Neural progenitor cell (in vitro differentiated cells): ENCODE measurements at regions not wholly inside any gene's neighbourhood (a gene's known extent, or its start where the extent isn't known, plus 50 kb on each side); places are given as distances from the start of the nearest gene placed in this dataset.

Source experiments
- DNase-seq: peaks from one replicate; pipeline ENCODE4 v3.0.0-alpha.2; 2016; ENCODE audit warnings: low spot score
- H2AFZ ChIP-seq: fragments of 200-600 bp; sonication (generic); replicated peaks from 2 replicates; pipeline ENCODE4 v1.6.1; 2016; ENCODE audit warnings: antibody characterized with exemption
- H3F3A ChIP-seq: fragments of 200-600 bp; sonication (generic); 2 replicates; pipeline ENCODE4 v1.6.1; 2016; ENCODE audit warnings: antibody characterized with exemption, low read depth
- H3K27ac ChIP-seq: fragments of 200-600 bp; sonication (generic); 2 replicates; pipeline ENCODE4 v1.5.1; 2016; ENCODE audit warnings: mild to moderate bottlenecking
- H3K27me3 ChIP-seq: fragments of 200-600 bp; sonication (generic); 2 replicates; pipeline ENCODE4 v1.6.1; 2016; ENCODE audit warnings: mild to moderate bottlenecking, moderate library complexity
- H3K36me3 ChIP-seq: fragments of 200-600 bp; sonication (generic); 2 replicates; pipeline ENCODE4 v1.5.1; 2016
- H3K4me1 ChIP-seq: fragments of 200-600 bp; sonication (generic); 2 replicates; pipeline ENCODE4 v1.6.1; 2016; ENCODE audit warnings: mixed run types
- H3K4me2 ChIP-seq: fragments of 200-600 bp; sonication (generic); 2 replicates; pipeline ENCODE4 v1.6.1; 2016
- H3K4me3 ChIP-seq: fragments of 200-600 bp; sonication (generic); 2 replicates; pipeline ENCODE4 v1.5.1; 2016
- H3K79me2 ChIP-seq: fragments of 200-600 bp; sonication (generic); 2 replicates; pipeline ENCODE4 v1.6.1; 2016; ENCODE audit warnings: low read depth
- H3K9ac ChIP-seq: fragments of 200-600 bp; sonication (generic); 2 replicates; pipeline ENCODE4 v1.6.1; 2016
- H3K9me3 ChIP-seq: fragments of 200-600 bp; sonication (generic); 2 replicates; pipeline ENCODE4 v1.5.1; 2016; ENCODE audit warnings: low read depth
- H4K20me1 ChIP-seq: fragments of 200-600 bp; sonication (generic); 2 replicates; pipeline ENCODE4 v1.6.1; 2016; ENCODE audit warnings: low read depth
- H3K27ac Mint-ChIP-seq: 3 replicates; pipeline ENCODE4 v1.8.0; 2021; ENCODE audit warnings: mixed read lengths
- H3K27me3 Mint-ChIP-seq: 2 replicates; pipeline ENCODE4 v1.8.0; 2022; ENCODE audit warnings: low read depth, mild to moderate bottlenecking, inconsistent platforms, moderate library complexity, mixed read lengths; ENCODE audit not compliant: insufficient read depth
- H3K36me3 Mint-ChIP-seq: 3 replicates; pipeline ENCODE4 v1.8.0; 2021; ENCODE audit warnings: mixed read lengths
- H3K4me1 Mint-ChIP-seq: 3 replicates; pipeline ENCODE4 v1.8.0; 2021; ENCODE audit warnings: mixed read lengths
- H3K4me3 Mint-ChIP-seq: 3 replicates; pipeline ENCODE4 v1.8.0; 2021; ENCODE audit warnings: mild to moderate bottlenecking, moderate library complexity, mixed read lengths
- H3K9me3 Mint-ChIP-seq: 3 replicates; pipeline ENCODE4 v1.8.0; 2020; ENCODE audit warnings: mixed read lengths
- EZH2 ChIP-seq: fragments of 200-600 bp; sonication (generic); IDR thresholded peaks from 2 replicates; pipeline ENCODE4 v1.6.1; 2017; ENCODE audit warnings: antibody characterized with exemption, mild to moderate bottlenecking, moderate library complexity
- EZH2phosphoT487 ChIP-seq: fragments of 200-600 bp; sonication (generic); IDR thresholded peaks from 2 replicates; pipeline ENCODE4 v1.6.1; 2017; ENCODE audit warnings: antibody characterized with exemption
- TF ChIP-seq, protein P1 (sequence below): fragments of 200-600 bp; sonication (generic); IDR thresholded peaks from 2 replicates; pipeline ENCODE4 v1.5.1; 2017; ENCODE audit warnings: antibody characterized with exemption, mild to moderate bottlenecking

- Histone ChIP-seq H3K36me3 (no peaks in the 10 kb centered on the region), H4K20me1 (no peaks in the 10 kb centered on the region), H3K4me3 (no peak overlapping the region), H2AFZ (no peak overlapping the region), H3K79me2 (no peaks in the 10 kb centered on the region), H3K4me1 (no peaks in the 10 kb centered on the region), H3K4me2 (no peak overlapping the region), H3K27me3 (no peaks in the 10 kb centered on the region), H3K9me3 (no peaks in the 10 kb centered on the region), H3K27ac (no peak overlapping the region), H3F3A (no peaks in the 10 kb centered on the region), H3K9ac (no peak overlapping the region)
- DNase-seq: no peak
- Mint-ChIP-seq H3K27me3 (peaks cover 9% of the 10 kb centered on the region), H3K27ac (no peak overlapping the region), H3K36me3 (no peaks in the 10 kb centered on the region), H3K4me3 (no peak overlapping the region), H3K9me3 (no peaks in the 10 kb centered on the region), H3K4me1 (peaks cover 2% of the 10 kb centered on the region)
- TF ChIP-seq, protein P1, sequence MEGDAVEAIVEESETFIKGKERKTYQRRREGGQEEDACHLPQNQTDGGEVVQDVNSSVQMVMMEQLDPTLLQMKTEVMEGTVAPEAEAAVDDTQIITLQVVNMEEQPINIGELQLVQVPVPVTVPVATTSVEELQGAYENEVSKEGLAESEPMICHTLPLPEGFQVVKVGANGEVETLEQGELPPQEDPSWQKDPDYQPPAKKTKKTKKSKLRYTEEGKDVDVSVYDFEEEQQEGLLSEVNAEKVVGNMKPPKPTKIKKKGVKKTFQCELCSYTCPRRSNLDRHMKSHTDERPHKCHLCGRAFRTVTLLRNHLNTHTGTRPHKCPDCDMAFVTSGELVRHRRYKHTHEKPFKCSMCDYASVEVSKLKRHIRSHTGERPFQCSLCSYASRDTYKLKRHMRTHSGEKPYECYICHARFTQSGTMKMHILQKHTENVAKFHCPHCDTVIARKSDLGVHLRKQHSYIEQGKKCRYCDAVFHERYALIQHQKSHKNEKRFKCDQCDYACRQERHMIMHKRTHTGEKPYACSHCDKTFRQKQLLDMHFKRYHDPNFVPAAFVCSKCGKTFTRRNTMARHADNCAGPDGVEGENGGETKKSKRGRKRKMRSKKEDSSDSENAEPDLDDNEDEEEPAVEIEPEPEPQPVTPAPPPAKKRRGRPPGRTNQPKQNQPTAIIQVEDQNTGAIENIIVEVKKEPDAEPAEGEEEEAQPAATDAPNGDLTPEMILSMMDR: no peak
- TF ChIP-seq EZH2phosphoT487: no peak
- no peak for TF ChIP-seq EZH2
These were observed 670.3 kb downstream of the GALR1 start for GRCh38 chr18:77919923-77920322.

DNA sequence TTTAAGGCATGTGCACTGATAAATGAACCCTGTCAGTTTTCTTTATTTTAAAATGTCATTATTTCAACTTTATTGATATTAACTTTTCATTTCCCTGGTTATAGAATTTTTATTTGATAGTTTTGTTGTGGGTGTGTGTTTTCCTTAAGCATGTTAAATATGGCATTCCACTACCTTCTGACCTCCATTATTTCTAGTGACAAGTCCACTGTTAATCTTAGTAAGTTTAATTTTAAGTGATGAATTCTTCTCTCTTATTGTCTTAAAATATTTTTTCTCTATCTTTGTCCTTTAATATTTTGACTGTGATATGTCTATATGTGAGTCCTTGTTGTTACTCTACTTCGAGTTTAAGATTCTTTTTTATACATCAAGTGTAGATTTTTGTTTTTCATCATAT is 685.7 kb downstream of the GALR1 start:
- Mint-ChIP-seq H3K9me3 (peaks cover 10% of the 10 kb centered on the region), H3K27me3 (peaks cover 3% of the 10 kb centered on the region), H3K27ac (no peak overlapping the region), H3K4me3 (no peak overlapping the region), H3K4me1 (no peaks in the 10 kb centered on the region), H3K36me3 (no peaks in the 10 kb centered on the region)
- H3K79me2 ChIP-seq: no peaks in the 10 kb centered on the region
- H3F3A ChIP-seq: no peaks in the 10 kb centered on the region
- H4K20me1 ChIP-seq: no peaks in the 10 kb centered on the region
- no peak overlapping the region for H3K4me2 ChIP-seq
- H3K36me3 ChIP-seq: no peaks in the 10 kb centered on the region
- no peaks in the 10 kb centered on the region for H3K4me1 ChIP-seq
- DNase-seq: no peak
- no peaks in the 10 kb centered on the region for H3K27me3 ChIP-seq
- no peak overlapping the region for H3K27ac ChIP-seq
- H2AFZ ChIP-seq: no peak overlapping the region
- no peaks in the 10 kb centered on the region for H3K9me3 ChIP-seq
- TF ChIP-seq EZH2phosphoT487 (no peak), EZH2 (no peak)
- TF ChIP-seq, protein P1: no peak
- no peak overlapping the region for H3K9ac ChIP-seq
- no peak overlapping the region for H3K4me3 ChIP-seq

GRCh38 chr18:77940566-77940965 is 690.9 kb downstream of the GALR1 start:
- no peak overlapping the region for H3K9ac ChIP-seq
- no peak overlapping the region for H3K4me2 ChIP-seq
- H3K79me2 ChIP-seq: no peaks in the 10 kb centered on the region
- no peaks in the 10 kb centered on the region for H3K4me1 ChIP-seq
- H3K4me3 ChIP-seq: no peak overlapping the region
- H3F3A ChIP-seq: no peaks in the 10 kb centered on the region
- H3K36me3 ChIP-seq: no peaks in the 10 kb centered on the region
- H3K27me3 ChIP-seq: no peaks in the 10 kb centered on the region
- no peaks in the 10 kb centered on the region for H3K9me3 ChIP-seq
- H2AFZ ChIP-seq: no peak overlapping the region
- Mint-ChIP-seq H3K27ac (no peak overlapping the region), H3K4me3 (no peak overlapping the region), H3K36me3 (no peaks in the 10 kb centered on the region), H3K4me1 (no peaks in the 10 kb centered on the region), H3K9me3 (peaks cover 2% of the 10 kb centered on the region), H3K27me3 (peaks cover 3% of the 10 kb centered on the region)
- H4K20me1 ChIP-seq: no peaks in the 10 kb centered on the region
- no peak for DNase-seq
- no peak overlapping the region for H3K27ac ChIP-seq
- TF ChIP-seq, protein P1: no peak
- TF ChIP-seq EZH2phosphoT487: no peak
- no peak for TF ChIP-seq EZH2

GRCh38 chr18:77944533-77944932 is 694.9 kb downstream of the GALR1 start:
- no peak for DNase-seq
- no peaks in the 10 kb centered on the region for H4K20me1 ChIP-seq
- Mint-ChIP-seq H3K4me3 (no peak overlapping the region), H3K27ac (no peak overlapping the region), H3K27me3 (no peaks in the 10 kb centered on the region), H3K36me3 (no peaks in the 10 kb centered on the region), H3K9me3 (no peaks in the 10 kb centered on the region), H3K4me1 (peaks cover 2% of the 10 kb centered on the region)
- no peaks in the 10 kb centered on the region for H3F3A ChIP-seq
- no peaks in the 10 kb centered on the region for H3K36me3 ChIP-seq
- H2AFZ ChIP-seq: no peak overlapping the region
- no peak overlapping the region for H3K4me3 ChIP-seq
- no peaks in the 10 kb centered on the region for H3K4me1 ChIP-seq
- no peak for TF ChIP-seq EZH2
- TF ChIP-seq, protein P1: no peak
- no peak for TF ChIP-seq EZH2phosphoT487
- no peak overlapping the region for H3K27ac ChIP-seq
- H3K4me2 ChIP-seq: no peak overlapping the region
- no peak overlapping the region for H3K9ac ChIP-seq
- H3K79me2 ChIP-seq: no peaks in the 10 kb centered on the region
- no peaks in the 10 kb centered on the region for H3K27me3 ChIP-seq
- H3K9me3 ChIP-seq: no peaks in the 10 kb centered on the region
